ENCODE measurements at regions not wholly inside any gene's neighbourhood (a gene's known extent, or its start where the extent isn't known, plus 50 kb on each side); places are given as distances from the start of the nearest gene placed in this dataset.

DNA sequence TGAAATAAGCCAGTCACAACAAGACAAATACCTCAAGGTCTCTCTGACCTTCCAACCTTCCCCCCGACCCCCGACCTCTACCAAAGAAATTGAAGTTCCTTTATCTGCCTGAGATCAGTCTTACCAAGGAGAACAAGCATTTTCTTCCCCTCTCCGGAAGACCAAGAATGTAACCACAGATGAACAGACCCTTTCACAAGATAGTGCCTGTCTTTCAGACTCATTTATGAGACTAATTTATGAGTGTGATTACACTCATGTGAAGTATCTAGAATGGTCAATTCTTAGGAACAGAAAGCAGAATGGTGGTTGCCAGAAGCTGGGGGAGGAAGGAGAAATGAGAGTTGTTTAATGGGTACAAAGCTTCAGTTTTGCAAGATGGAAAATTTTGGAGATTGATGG, 108.9 kb upstream of the MKLN1 start:
- no peak for TF ChIP-seq CTCF (IDR thresholded peaks at IDR 0.05)
- TF ChIP-seq ZFX (IDR thresholded peaks at IDR 0.05; ENCODE audit: borderline replicate concordance): no peak

Measured in 22Rv1 (cell line).